HCT116 (cell line): ENCODE measurements at regions not wholly inside any gene's neighbourhood (a gene's known extent, or its start where the extent isn't known, plus 50 kb on each side); places are given as distances from the start of the nearest gene placed in this dataset.

Source experiments
- ELF1 ChIP-seq: IDR thresholded peaks from 2 replicates; pipeline ENCODE4 v1.6.1; 2012; ENCODE audit warnings: low read depth, borderline replicate concordance
- POLR2A ChIP-seq: IDR thresholded peaks from 2 replicates; pipeline ENCODE4 v1.7.0; 2011; ENCODE audit warnings: borderline replicate concordance; ENCODE audit not compliant: insufficient read depth, insufficient read length; ENCODE audit errors: extremely low read depth
- POLR2AphosphoS5 ChIP-seq: IDR thresholded peaks from 2 replicates; pipeline ENCODE4 v1.6.1; 2011; ENCODE audit warnings: mild to moderate bottlenecking, low read depth, low read length, moderate library complexity
- YY1 ChIP-seq: IDR thresholded peaks from 2 replicates; pipeline ENCODE4 v1.6.1; 2011; ENCODE audit warnings: low read length, low read depth, moderate library complexity, mild to moderate bottlenecking; ENCODE audit not compliant: insufficient replicate concordance; ENCODE audit errors: extremely low read depth
- TF ChIP-seq, protein P1 (sequence below), 3 experiments: fragments of 200-600 bp in 1 of 3; sonication (generic) in 1 of 3; IDR thresholded peaks in 2 of 3; conservative IDR thresholded peaks in 1 of 3; 2 replicates each; pipeline ENCODE4 v1.5.1; 2012 to 2017; ENCODE audit warnings: low read depth in 2 of 3, low read length in 2 of 3, antibody characterized with exemption in 1 of 3, borderline replicate concordance in 1 of 3, control low read depth in 1 of 3, mild to moderate bottlenecking in 1 of 3, mixed read lengths in 1 of 3, mixed run types in 1 of 3, moderate library complexity in 1 of 3; ENCODE audit not compliant: insufficient read depth in 1 of 3
- TF ChIP-seq, protein P2 (sequence below): IDR thresholded peaks from 2 replicates; pipeline ENCODE4 v1.6.1; 2012
- TF ChIP-seq, protein P3 (sequence below): IDR thresholded peaks from 2 replicates; pipeline ENCODE4 v1.6.1; 2012; ENCODE audit warnings: low read depth

DNA sequence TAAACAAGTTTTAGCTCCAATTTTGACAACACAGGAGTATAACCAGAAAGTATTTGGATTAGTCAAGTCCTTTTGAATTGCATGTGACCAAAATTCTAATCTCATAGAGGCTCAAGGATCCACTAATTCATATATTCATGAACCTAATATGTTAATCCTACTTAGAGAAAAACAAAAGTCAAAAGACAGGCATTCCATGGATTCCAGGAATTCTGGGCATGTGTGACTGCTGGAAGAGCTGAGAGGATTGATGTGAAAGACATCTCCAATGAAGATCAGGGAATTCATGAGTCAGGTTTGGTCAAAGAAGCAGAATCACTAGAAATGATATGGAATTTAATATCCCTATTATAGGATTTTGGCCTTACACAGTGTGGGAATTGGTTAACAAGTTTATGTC, 1494.6 kb upstream of the DDX18 start:
- TF ChIP-seq, protein P1, sequence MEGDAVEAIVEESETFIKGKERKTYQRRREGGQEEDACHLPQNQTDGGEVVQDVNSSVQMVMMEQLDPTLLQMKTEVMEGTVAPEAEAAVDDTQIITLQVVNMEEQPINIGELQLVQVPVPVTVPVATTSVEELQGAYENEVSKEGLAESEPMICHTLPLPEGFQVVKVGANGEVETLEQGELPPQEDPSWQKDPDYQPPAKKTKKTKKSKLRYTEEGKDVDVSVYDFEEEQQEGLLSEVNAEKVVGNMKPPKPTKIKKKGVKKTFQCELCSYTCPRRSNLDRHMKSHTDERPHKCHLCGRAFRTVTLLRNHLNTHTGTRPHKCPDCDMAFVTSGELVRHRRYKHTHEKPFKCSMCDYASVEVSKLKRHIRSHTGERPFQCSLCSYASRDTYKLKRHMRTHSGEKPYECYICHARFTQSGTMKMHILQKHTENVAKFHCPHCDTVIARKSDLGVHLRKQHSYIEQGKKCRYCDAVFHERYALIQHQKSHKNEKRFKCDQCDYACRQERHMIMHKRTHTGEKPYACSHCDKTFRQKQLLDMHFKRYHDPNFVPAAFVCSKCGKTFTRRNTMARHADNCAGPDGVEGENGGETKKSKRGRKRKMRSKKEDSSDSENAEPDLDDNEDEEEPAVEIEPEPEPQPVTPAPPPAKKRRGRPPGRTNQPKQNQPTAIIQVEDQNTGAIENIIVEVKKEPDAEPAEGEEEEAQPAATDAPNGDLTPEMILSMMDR (IDR thresholded peaks at IDR 0.05 in 2 of 3, conservative IDR thresholded peaks at IDR 0.05 in 1 of 3; ENCODE audit: borderline replicate concordance in 1 of 3, insufficient read depth in 1 of 3, low read depth in 2 of 3, low read length in 2 of 3) = no peak
- TF ChIP-seq POLR2AphosphoS5 (no peak), YY1 (no peak), POLR2A (no peak), ELF1 (no peak)
- TF ChIP-seq, protein P2, sequence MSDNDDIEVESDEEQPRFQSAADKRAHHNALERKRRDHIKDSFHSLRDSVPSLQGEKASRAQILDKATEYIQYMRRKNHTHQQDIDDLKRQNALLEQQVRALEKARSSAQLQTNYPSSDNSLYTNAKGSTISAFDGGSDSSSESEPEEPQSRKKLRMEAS = no peak
- TF ChIP-seq, protein P3, sequence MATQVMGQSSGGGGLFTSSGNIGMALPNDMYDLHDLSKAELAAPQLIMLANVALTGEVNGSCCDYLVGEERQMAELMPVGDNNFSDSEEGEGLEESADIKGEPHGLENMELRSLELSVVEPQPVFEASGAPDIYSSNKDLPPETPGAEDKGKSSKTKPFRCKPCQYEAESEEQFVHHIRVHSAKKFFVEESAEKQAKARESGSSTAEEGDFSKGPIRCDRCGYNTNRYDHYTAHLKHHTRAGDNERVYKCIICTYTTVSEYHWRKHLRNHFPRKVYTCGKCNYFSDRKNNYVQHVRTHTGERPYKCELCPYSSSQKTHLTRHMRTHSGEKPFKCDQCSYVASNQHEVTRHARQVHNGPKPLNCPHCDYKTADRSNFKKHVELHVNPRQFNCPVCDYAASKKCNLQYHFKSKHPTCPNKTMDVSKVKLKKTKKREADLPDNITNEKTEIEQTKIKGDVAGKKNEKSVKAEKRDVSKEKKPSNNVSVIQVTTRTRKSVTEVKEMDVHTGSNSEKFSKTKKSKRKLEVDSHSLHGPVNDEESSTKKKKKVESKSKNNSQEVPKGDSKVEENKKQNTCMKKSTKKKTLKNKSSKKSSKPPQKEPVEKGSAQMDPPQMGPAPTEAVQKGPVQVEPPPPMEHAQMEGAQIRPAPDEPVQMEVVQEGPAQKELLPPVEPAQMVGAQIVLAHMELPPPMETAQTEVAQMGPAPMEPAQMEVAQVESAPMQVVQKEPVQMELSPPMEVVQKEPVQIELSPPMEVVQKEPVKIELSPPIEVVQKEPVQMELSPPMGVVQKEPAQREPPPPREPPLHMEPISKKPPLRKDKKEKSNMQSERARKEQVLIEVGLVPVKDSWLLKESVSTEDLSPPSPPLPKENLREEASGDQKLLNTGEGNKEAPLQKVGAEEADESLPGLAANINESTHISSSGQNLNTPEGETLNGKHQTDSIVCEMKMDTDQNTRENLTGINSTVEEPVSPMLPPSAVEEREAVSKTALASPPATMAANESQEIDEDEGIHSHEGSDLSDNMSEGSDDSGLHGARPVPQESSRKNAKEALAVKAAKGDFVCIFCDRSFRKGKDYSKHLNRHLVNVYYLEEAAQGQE = no peak
